CD4-positive, alpha-beta T cell (primary cell): ENCODE measurements at regions not wholly inside any gene's neighbourhood (a gene's known extent, or its start where the extent isn't known, plus 50 kb on each side); places are given as distances from the start of the nearest gene placed in this dataset.

Experiments
- ATAC-seq: fragments of 200-7000 bp; cut with Tn5 transposase; one replicate; pipeline ENCODE4 v1.10.0; 2022; ENCODE audit warnings: mild to moderate bottlenecking; ENCODE audit not compliant: poor library complexity
- CTCF ChIA-PET: fragments of 350-600 bp; sonication (Branson Sonifier 250); formaldehyde crosslinking; loops from one replicate; lab custom pipeline; 2021; ENCODE audit warnings: antibody characterized with exemption, inconsistent platforms; lab: Charles Lee
- POLR2A ChIA-PET: fragments of 350-600 bp; sonication (Branson Sonifier 250); formaldehyde crosslinking; loops from one replicate; lab custom pipeline; 2021; ENCODE audit warnings: antibody characterized with exemption, inconsistent platforms; lab: Charles Lee
- DNase-seq, 14 experiments: peaks; one replicate each; pipeline ENCODE4 v3.0.0-alpha.2; 2013 to 2020; ENCODE audit warnings: mixed read lengths in 2 of 14
- H3K27ac ChIP-seq, 2 donors: one replicate each; pipeline versions ENCODE4 v1.5.1 to v1.7.0; 2013; ENCODE audit warnings: low read length in 2 of 2, low read depth in 1 of 2, mild to moderate bottlenecking in 1 of 2
- H3K27me3 ChIP-seq, 2 experiments: 1 replicate in 1 of 2; 2 replicates in 1 of 2; pipeline versions ENCODE4 v1.6.1 to v1.7.0; 2013; ENCODE audit warnings: low read length in 2 of 2, control low read depth in 1 of 2, mild to moderate bottlenecking in 1 of 2, moderate library complexity in 1 of 2; ENCODE audit not compliant: insufficient read depth in 2 of 2, control insufficient read depth in 1 of 2
- H3K36me3 ChIP-seq: one replicate; pipeline ENCODE4 v1.6.1; 2013; ENCODE audit warnings: low read length, control low read depth; ENCODE audit not compliant: insufficient read depth
- H3K4me1 ChIP-seq: one replicate; pipeline ENCODE4 v1.6.1; 2013; ENCODE audit warnings: low read length, control low read depth; ENCODE audit not compliant: insufficient read depth
- H3K4me3 ChIP-seq: one replicate; pipeline ENCODE4 v1.5.1; 2013; ENCODE audit warnings: mild to moderate bottlenecking, low read length, moderate library complexity
- H3K9me3 ChIP-seq, 2 experiments: 1 replicate in 1 of 2; 2 replicates in 1 of 2; pipeline versions ENCODE4 v1.6.1 to v1.7.0; 2013; ENCODE audit warnings: low read length in 2 of 2, mild to moderate bottlenecking in 2 of 2, control low read depth in 1 of 2, moderate library complexity in 1 of 2; ENCODE audit not compliant: control insufficient read depth in 1 of 2, insufficient read depth in 1 of 2
- H3K27ac Mint-ChIP-seq: one replicate; pipeline ENCODE4 v1.8.0; 2020; ENCODE audit warnings: mixed read lengths
- H3K27me3 Mint-ChIP-seq: one replicate; pipeline ENCODE4 v1.8.0; 2021; ENCODE audit warnings: mixed read lengths
- H3K36me3 Mint-ChIP-seq: one replicate; pipeline ENCODE4 v1.8.0; 2021; ENCODE audit warnings: low read depth, mixed read lengths
- H3K4me1 Mint-ChIP-seq: one replicate; pipeline ENCODE4 v1.8.0; 2021; ENCODE audit warnings: low read depth, mixed read lengths
- H3K4me3 Mint-ChIP-seq: one replicate; pipeline ENCODE4 v1.8.0; 2020; ENCODE audit warnings: mild to moderate bottlenecking, mixed read lengths
- H3K9me3 Mint-ChIP-seq: one replicate; pipeline ENCODE4 v1.8.0; 2020; ENCODE audit warnings: mixed read lengths
- CTCF ChIP-seq: fragments of 200-600 bp; IDR thresholded peaks from one replicate; pipeline ENCODE4 v1.8.0; 2022; ENCODE audit warnings: antibody characterized with exemption, mild to moderate bottlenecking
- intact Hi-C, 2 experiments: fragments of 100-400 bp; cut with DNase I in 1 of 2; cut with micrococcal nuclease in 1 of 2; formaldehyde crosslinking; loops; one replicate each; pipeline versions ENCODE4 v1.15.1 to v1.9.0; 2023 to 2025; cut with DNase I, micrococcal nuclease

DNA sequence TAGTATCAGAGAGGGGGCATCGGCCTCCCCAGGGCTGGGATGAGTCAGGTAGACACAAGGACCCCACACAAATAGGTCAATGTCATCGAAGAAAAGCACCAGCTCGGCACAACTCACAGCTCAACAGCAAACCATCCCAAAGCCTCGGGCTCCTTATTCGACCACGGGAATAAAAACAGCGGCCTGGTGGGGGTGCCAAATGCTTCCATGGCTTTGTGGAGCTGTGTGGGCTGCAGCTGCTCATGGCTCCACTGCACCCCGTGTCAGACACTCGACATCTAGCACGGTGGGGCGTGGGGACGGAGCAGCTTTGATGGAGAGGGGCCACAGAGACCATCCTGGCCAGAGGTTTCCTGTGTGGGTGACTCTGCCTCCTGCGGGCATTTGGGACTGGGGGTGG lies 212.5 kb upstream of the SOX1 start:
- Mint-ChIP-seq H3K27ac (no peak overlapping the region), H3K36me3 (no peaks in the 10 kb centered on the region), H3K4me1 (no peaks in the 10 kb centered on the region), H3K4me3 (no peak overlapping the region), H3K27me3 (peaks cover 12% of the 10 kb centered on the region), H3K9me3 (no peaks in the 10 kb centered on the region)
- Histone ChIP-seq H3K9me3 (peaks cover 0 to 17% of the 10 kb centered on the region in 2 experiments), H3K36me3 (no peaks in the 10 kb centered on the region), H3K4me1 (no peaks in the 10 kb centered on the region), H3K27ac (no peak overlapping the region), H3K4me3 (no peak overlapping the region), H3K27me3 (peaks cover 0 to 5% of the 10 kb centered on the region in 2 experiments)
- intact Hi-C loops: no loop called here
- no peak for DNase-seq
- CTCF ChIA-PET: no interaction called here
- POLR2A ChIA-PET: no interaction called here
- TF ChIP-seq CTCF: no peak
- ATAC-seq: no peak

- H3K4me3 Mint-ChIP-seq: no peak overlapping the region
- Histone ChIP-seq H3K4me3 (no peak overlapping the region), H3K9me3 (peaks cover 0 to 17% of the 10 kb centered on the region in 2 experiments), H3K27ac (no peak overlapping the region), H3K27me3 (peaks cover 0 to 3% of the 10 kb centered on the region in 2 experiments), H3K4me1 (no peaks in the 10 kb centered on the region), H3K36me3 (no peaks in the 10 kb centered on the region)
- no peaks in the 10 kb centered on the region for H3K9me3 Mint-ChIP-seq
- ChIA-PET POLR2A (no interaction called here), CTCF (no interaction called here)
- no peaks in the 10 kb centered on the region for H3K36me3 Mint-ChIP-seq
- no peaks in the 10 kb centered on the region for H3K4me1 Mint-ChIP-seq
- intact Hi-C loops: no loop called here
- H3K27me3 Mint-ChIP-seq: peaks cover 12% of the 10 kb centered on the region
- no peak overlapping the region for H3K27ac Mint-ChIP-seq
- DNase-seq (no peak), ATAC-seq (no peak)
- no peak for TF ChIP-seq CTCF
Measured at GRCh38 chr13:111855191-111855590, 211.8 kb upstream of the SOX1 start.

GRCh38 chr13:111855786-111856185 lies 211.2 kb upstream of the SOX1 start:
- CTCF ChIA-PET: no interaction called here
- peaks cover 14% of the 10 kb centered on the region for H3K27me3 Mint-ChIP-seq
- H3K36me3 Mint-ChIP-seq: no peaks in the 10 kb centered on the region
- intact Hi-C loops: no loop called here
- Histone ChIP-seq H3K4me3 (no peak overlapping the region), H3K4me1 (no peaks in the 10 kb centered on the region), H3K9me3 (peaks cover 0 to 17% of the 10 kb centered on the region in 2 experiments), H3K27ac (no peak overlapping the region), H3K27me3 (no peaks in the 10 kb centered on the region), H3K36me3 (no peaks in the 10 kb centered on the region)
- H3K4me1 Mint-ChIP-seq: no peaks in the 10 kb centered on the region
- POLR2A ChIA-PET: no interaction called here
- ATAC-seq (no peak), DNase-seq (no peak)
- no peak for TF ChIP-seq CTCF
- H3K27ac Mint-ChIP-seq: no peak overlapping the region
- H3K9me3 Mint-ChIP-seq: no peaks in the 10 kb centered on the region
- H3K4me3 Mint-ChIP-seq: no peak overlapping the region
